ENCODE measurements at regions not wholly inside any gene's neighbourhood (a gene's known extent, or its start where the extent isn't known, plus 50 kb on each side); places are given as distances from the start of the nearest gene placed in this dataset.

GRCh38 chr2:224293976-224294375 is 107.9 kb downstream of the FAM124B start:
- Histone ChIP-seq H3K27me3 (ENCODE audit: insufficient read depth, low read length, poor library complexity, severe bottlenecking) (no peaks in the 10 kb centered on the region), H3F3A (ENCODE audit: low read depth) (no peaks in the 10 kb centered on the region), H3K9ac (ENCODE audit: low read depth, low read length, poor library complexity, severe bottlenecking) (no peak overlapping the region), H3K9me2 (replicated peaks; ENCODE audit: low read depth, low read length) (no peaks in the 10 kb centered on the region), H3K79me2 (ENCODE audit: insufficient read depth, low read length) (no peaks in the 10 kb centered on the region), H3K36me3 (ENCODE audit: insufficient read depth, low read length) (no peaks in the 10 kb centered on the region), H3K4me1 (ENCODE audit: insufficient read depth, low read length, poor library complexity, severe bottlenecking) (no peaks in the 10 kb centered on the region), H4K20me1 (ENCODE audit: insufficient read depth, low read length, poor library complexity, severe bottlenecking) (no peaks in the 10 kb centered on the region), H3K4me3 (ENCODE audit: low read length, poor library complexity, severe bottlenecking) (no peak overlapping the region), H2AFZ (ENCODE audit: low read length) (no peak overlapping the region), H3K9me3 (ENCODE audit: insufficient read depth, low read depth, low read length) (no peaks in the 10 kb centered on the region), H3K4me2 (ENCODE audit: low read depth, low read length, poor library complexity, severe bottlenecking) (no peak overlapping the region)
- TF ChIP-seq CTCF (conservative IDR thresholded peaks at IDR 0.05; ENCODE audit: low read length) (no peak), EZH2phosphoT487 (IDR thresholded peaks at IDR 0.05; ENCODE audit: borderline replicate concordance) (no peak)

- no peak overlapping the region for H3K4me2 ChIP-seq (ENCODE audit: low read depth, low read length, poor library complexity, severe bottlenecking)
- no peaks in the 10 kb centered on the region for H3K27me3 ChIP-seq (ENCODE audit: insufficient read depth, low read length, poor library complexity, severe bottlenecking)
- TF ChIP-seq EZH2phosphoT487 (IDR thresholded peaks at IDR 0.05; ENCODE audit: borderline replicate concordance) (no peak), CTCF (conservative IDR thresholded peaks at IDR 0.05; ENCODE audit: low read length) (no peak)
- no peaks in the 10 kb centered on the region for H3F3A ChIP-seq (ENCODE audit: low read depth)
- no peaks in the 10 kb centered on the region for H3K9me2 ChIP-seq (replicated peaks; ENCODE audit: low read depth, low read length)
- H3K4me3 ChIP-seq (ENCODE audit: low read length, poor library complexity, severe bottlenecking) = no peak overlapping the region
- no peaks in the 10 kb centered on the region for H3K79me2 ChIP-seq (ENCODE audit: insufficient read depth, low read length)
- H4K20me1 ChIP-seq (ENCODE audit: insufficient read depth, low read length, poor library complexity, severe bottlenecking) = no peaks in the 10 kb centered on the region
- no peak overlapping the region for H3K9ac ChIP-seq (ENCODE audit: low read depth, low read length, poor library complexity, severe bottlenecking)
- H3K4me1 ChIP-seq (ENCODE audit: insufficient read depth, low read length, poor library complexity, severe bottlenecking) = no peaks in the 10 kb centered on the region
- H3K36me3 ChIP-seq (ENCODE audit: insufficient read depth, low read length) = no peaks in the 10 kb centered on the region
- no peak overlapping the region for H2AFZ ChIP-seq (ENCODE audit: low read length)
- no peaks in the 10 kb centered on the region for H3K9me3 ChIP-seq (ENCODE audit: insufficient read depth, low read depth, low read length)
These were observed 114.4 kb downstream of the FAM124B start for GRCh38 chr2:224287531-224287930.

- Histone ChIP-seq H3K27me3 (ENCODE audit: insufficient read depth, low read length, poor library complexity, severe bottlenecking) (no peaks in the 10 kb centered on the region), H3K79me2 (ENCODE audit: insufficient read depth, low read length) (no peaks in the 10 kb centered on the region), H3K9me2 (replicated peaks; ENCODE audit: low read depth, low read length) (no peaks in the 10 kb centered on the region), H2AFZ (ENCODE audit: low read length) (no peak overlapping the region), H3F3A (ENCODE audit: low read depth) (no peaks in the 10 kb centered on the region), H3K4me3 (ENCODE audit: low read length, poor library complexity, severe bottlenecking) (no peak overlapping the region), H4K20me1 (ENCODE audit: insufficient read depth, low read length, poor library complexity, severe bottlenecking) (no peaks in the 10 kb centered on the region), H3K9ac (ENCODE audit: low read depth, low read length, poor library complexity, severe bottlenecking) (no peak overlapping the region), H3K4me2 (ENCODE audit: low read depth, low read length, poor library complexity, severe bottlenecking) (no peak overlapping the region), H3K9me3 (ENCODE audit: insufficient read depth, low read depth, low read length) (no peaks in the 10 kb centered on the region), H3K4me1 (ENCODE audit: insufficient read depth, low read length, poor library complexity, severe bottlenecking) (no peaks in the 10 kb centered on the region), H3K36me3 (ENCODE audit: insufficient read depth, low read length) (no peaks in the 10 kb centered on the region)
- no peak for TF ChIP-seq EZH2phosphoT487 (IDR thresholded peaks at IDR 0.05; ENCODE audit: borderline replicate concordance)
- TF ChIP-seq CTCF (conservative IDR thresholded peaks at IDR 0.05; ENCODE audit: low read length) = peak; percentile 15; the same call in 1 of the 2 replicates
These were observed 115.0 kb downstream of the FAM124B start for GRCh38 chr2:224286923-224287322.
